Activated CD4-positive, alpha-beta T cell treated with anti-CD3 and anti-CD28 coated beads, Interleukin-2, amount 50 U/mL, for 48 hours (primary cell): ENCODE measurements at regions not wholly inside any gene's neighbourhood (a gene's known extent, or its start where the extent isn't known, plus 50 kb on each side); places are given as distances from the start of the nearest gene placed in this dataset.
"Not testable (repeated sequence)": the region's sequence is repeated elsewhere in the genome, so short reads cannot be mapped to it uniquely, and the experiment has no call there.

Source experiments
- DNase-seq, 2 experiments: peaks; one replicate each; pipeline ENCODE4 v3.0.0-alpha.2; 2020

- not testable (repeated sequence) for DNase-seq
Measured at GRCh38 chr5:118462276-118462675, 526.1 kb downstream of the DTWD2 start.

- DNase-seq = no peak
Measured at GRCh38 chr5:118461436-118461835, 526.9 kb downstream of the DTWD2 start.

GRCh38 chr5:118459490-118459889 is 528.9 kb downstream of the DTWD2 start:
- DNase-seq = no peak

- DNase-seq = no peak
Measured at GRCh38 chr5:118456085-118456484, 532.3 kb downstream of the DTWD2 start.

GRCh38 chr5:118451697-118452247 is 536.6 kb downstream of the DTWD2 start:
- DNase-seq = no peak

GRCh38 chr5:118450554-118451332 is 537.6 kb downstream of the DTWD2 start:
- DNase-seq = no peak

- no peak for DNase-seq
Measured at GRCh38 chr5:118447350-118447749, 541.0 kb downstream of the DTWD2 start.

GRCh38 chr5:118441956-118442355 is 546.4 kb downstream of the DTWD2 start:
- DNase-seq = no peak

- no peak for DNase-seq
Measured at GRCh38 chr5:118441034-118441433, 547.3 kb downstream of the DTWD2 start.

- DNase-seq = no peak
Measured at GRCh38 chr5:118440496-118440895, 547.9 kb downstream of the DTWD2 start.

GRCh38 chr5:118439831-118440230 is 548.5 kb downstream of the DTWD2 start:
- DNase-seq = no peak

- DNase-seq = no peak
Measured at GRCh38 chr5:118435131-118435530, 553.2 kb downstream of the DTWD2 start.

- no peak for DNase-seq
Measured at GRCh38 chr5:118434522-118434921, 553.8 kb downstream of the DTWD2 start.

- DNase-seq = no peak
Measured at GRCh38 chr5:118430076-118430475, 558.3 kb downstream of the DTWD2 start.

GRCh38 chr5:118407958-118408357 is 580.4 kb downstream of the DTWD2 start:
- no peak for DNase-seq

GRCh38 chr5:118405650-118406061 is 582.7 kb downstream of the DTWD2 start:
- no peak for DNase-seq

GRCh38 chr5:118397236-118397635 is 591.1 kb downstream of the DTWD2 start:
- DNase-seq = no peak

- DNase-seq = no peak
Measured at GRCh38 chr5:118392491-118392890, 595.9 kb downstream of the DTWD2 start.

GRCh38 chr5:118382931-118383330 is 605.4 kb downstream of the DTWD2 start:
- DNase-seq = not testable (repeated sequence)

GRCh38 chr5:118379470-118379869 is 608.9 kb downstream of the DTWD2 start:
- DNase-seq = no peak

- DNase-seq = no peak
Measured at GRCh38 chr5:118378959-118379358, 609.4 kb downstream of the DTWD2 start.

GRCh38 chr5:118377420-118377819 is 610.9 kb downstream of the DTWD2 start:
- no peak for DNase-seq

- no peak for DNase-seq
Measured at GRCh38 chr5:118371973-118372831, 616.1 kb downstream of the DTWD2 start.

- DNase-seq = no peak
Measured at GRCh38 chr5:118366429-118366828, 621.9 kb downstream of the DTWD2 start.
